Keratinocyte (primary cell): ENCODE measurements at regions not wholly inside any gene's neighbourhood (a gene's known extent, or its start where the extent isn't known, plus 50 kb on each side); places are given as distances from the start of the nearest gene placed in this dataset.

Source experiments
- DNase-seq: peaks from one replicate; pipeline ENCODE4 v3.0.0-alpha.2; 2011; ENCODE audit warnings: low read depth, missing footprints, low spot score
- FAIRE-seq: peaks from 2 replicates; lab custom pipeline; 2011; peaks lifted over from hg19 to GRCh38; lab: Jason Lieb, UNC
- H2AFZ ChIP-seq: 2 replicates; pipeline ENCODE4 v1.6.0; 2012; ENCODE audit warnings: low read length, control low read depth, inconsistent platforms; ENCODE audit not compliant: control insufficient read depth
- H3K27ac ChIP-seq: 2 replicates; pipeline ENCODE4 v1.5.1; 2011; ENCODE audit warnings: low read length; ENCODE audit not compliant: control insufficient read depth, insufficient read depth
- H3K27me3 ChIP-seq: 3 replicates; pipeline ENCODE4 v1.6.0; 2011; ENCODE audit warnings: low read length; ENCODE audit not compliant: control insufficient read depth, insufficient read depth; ENCODE audit errors: extremely low read depth
- H3K36me3 ChIP-seq, 2 experiments: 2 replicates in 1 of 2; 3 replicates in 1 of 2; pipeline ENCODE4 v1.5.1; 2011; ENCODE audit warnings: low read length in 2 of 2, mild to moderate bottlenecking in 1 of 2; ENCODE audit not compliant: control insufficient read depth in 2 of 2, insufficient read depth in 2 of 2; ENCODE audit errors: extremely low read depth in 1 of 2
- H3K4me1 ChIP-seq: 3 replicates; pipeline ENCODE4 v1.5.1; 2011; ENCODE audit warnings: low read length; ENCODE audit not compliant: control insufficient read depth, insufficient read depth; ENCODE audit errors: extremely low read depth
- H3K4me2 ChIP-seq: 3 replicates; pipeline ENCODE4 v1.6.0; 2011; ENCODE audit warnings: low read depth, low read length; ENCODE audit not compliant: control insufficient read depth, insufficient read depth; ENCODE audit errors: extremely low read depth
- H3K4me3 ChIP-seq, 3 experiments: fragments of 200-600 bp in 1 of 3; sonication (generic) in 1 of 3; 2 replicates in 2 of 3; 3 replicates in 1 of 3; pipeline ENCODE4 v1.5.1; 2011 to 2016; ENCODE audit warnings: low read length in 3 of 3, mild to moderate bottlenecking in 3 of 3, control low read depth in 2 of 3, inconsistent platforms in 1 of 3, low read depth in 1 of 3, mixed read lengths in 1 of 3, mixed run types in 1 of 3, moderate library complexity in 1 of 3; ENCODE audit not compliant: control insufficient read depth in 2 of 3, insufficient read depth in 2 of 3; ENCODE audit errors: extremely low read depth in 1 of 3
- H3K79me2 ChIP-seq: 2 replicates; pipeline ENCODE4 v1.6.0; 2012; ENCODE audit warnings: low read length; ENCODE audit not compliant: control insufficient read depth, insufficient read depth
- H3K9ac ChIP-seq: 3 replicates; pipeline ENCODE4 v1.6.0; 2011; ENCODE audit warnings: low read length; ENCODE audit not compliant: control insufficient read depth, insufficient read depth; ENCODE audit errors: extremely low read depth
- H3K9me1 ChIP-seq: 3 replicates; pipeline ENCODE4 v1.6.0; 2011; ENCODE audit warnings: low read length; ENCODE audit not compliant: control insufficient read depth, insufficient read depth; ENCODE audit errors: extremely low read depth
- H3K9me3 ChIP-seq: 2 replicates; pipeline ENCODE4 v1.5.1; 2012; ENCODE audit warnings: low read depth, low read length; ENCODE audit not compliant: control insufficient read depth
- H4K20me1 ChIP-seq: 3 replicates; pipeline ENCODE4 v1.6.0; 2011; ENCODE audit warnings: low read length; ENCODE audit not compliant: control insufficient read depth, insufficient read depth; ENCODE audit errors: extremely low read depth
- CTCF ChIP-seq, 3 experiments: IDR thresholded peaks in 1 of 3; conservative IDR thresholded peaks in 1 of 3; optimal IDR thresholded peaks in 1 of 3; 2 replicates in 2 of 3; 3 replicates in 1 of 3; pipeline versions ENCODE3 to v1.5.1; 2011; ENCODE audit warnings: low read length in 3 of 3, mild to moderate bottlenecking in 3 of 3, moderate library complexity in 2 of 3, control low read depth in 1 of 3, inconsistent platforms in 1 of 3; ENCODE audit not compliant: insufficient read depth in 2 of 3; ENCODE audit errors: extremely low read depth in 1 of 3
- EZH2 ChIP-seq: IDR thresholded peaks from one replicate; pipeline ENCODE4 v1.6.1; 2012; ENCODE audit warnings: inconsistent platforms, mild to moderate bottlenecking, low read length, moderate library complexity
- dilution Hi-C: fragments of 300-500 bp; cut with MboI; formaldehyde crosslinking; loops from one replicate; pipeline ENCODE4 v1.7.0; 2020; ENCODE audit warnings: low sequenced_read_pairs; ENCODE audit not compliant: extremely low pct_ligation_motif_present

- Histone ChIP-seq H3K27me3 (no peaks in the 10 kb centered on the region), H3K79me2 (no peaks in the 10 kb centered on the region), H3K36me3 (no peaks in the 10 kb centered on the region), H3K4me1 (no peaks in the 10 kb centered on the region), H3K9me1 (no peaks in the 10 kb centered on the region), H4K20me1 (no peaks in the 10 kb centered on the region), H3K27ac (no peak overlapping the region), H3K9ac (no peak overlapping the region), H3K9me3 (no peaks in the 10 kb centered on the region), H3K4me3 (no peak overlapping the region), H3K4me2 (no peak overlapping the region), H2AFZ (no peak overlapping the region)
- dilution Hi-C loops: no loop called here
- FAIRE-seq (peak; percentile 23), DNase-seq (no peak)
- TF ChIP-seq CTCF (optimal IDR thresholded peaks at IDR 0.05 in 1 of 3, IDR thresholded peaks at IDR 0.05 in 1 of 3, conservative IDR thresholded peaks at IDR 0.05 in 1 of 3; ENCODE audit: extremely low read depth in 1 of 3, insufficient read depth in 2 of 3, low read length in 3 of 3) (no peak), EZH2 (no peak)
Observed at GRCh38 chr15:39381517-39381916, 199.4 kb upstream of the THBS1 start.

GRCh38 chr15:39388118-39388517 lies 192.8 kb upstream of the THBS1 start:
- H3K9me1 ChIP-seq: no peaks in the 10 kb centered on the region
- H3K27me3 ChIP-seq: no peaks in the 10 kb centered on the region
- no peak for TF ChIP-seq CTCF (optimal IDR thresholded peaks at IDR 0.05 in 1 of 3, IDR thresholded peaks at IDR 0.05 in 1 of 3, conservative IDR thresholded peaks at IDR 0.05 in 1 of 3; ENCODE audit: extremely low read depth in 1 of 3, insufficient read depth in 2 of 3, low read length in 3 of 3)
- TF ChIP-seq EZH2: no peak
- H3K4me1 ChIP-seq: peaks cover 25% of the 10 kb centered on the region
- H3K27ac ChIP-seq: no peak overlapping the region
- dilution Hi-C loops: no loop called here
- no peak overlapping the region for H3K4me3 ChIP-seq
- H3K9me3 ChIP-seq: no peaks in the 10 kb centered on the region
- no peak for DNase-seq
- no peak for FAIRE-seq
- no peak overlapping the region for H3K9ac ChIP-seq
- H3K79me2 ChIP-seq: no peaks in the 10 kb centered on the region
- H4K20me1 ChIP-seq: no peaks in the 10 kb centered on the region
- no peaks in the 10 kb centered on the region for H3K36me3 ChIP-seq
- no peak overlapping the region for H3K4me2 ChIP-seq
- no peak overlapping the region for H2AFZ ChIP-seq
